Mucosa of descending colon (tissue), 3 donors: ENCODE measurements at regions not wholly inside any gene's neighbourhood (a gene's known extent, or its start where the extent isn't known, plus 50 kb on each side); places are given as distances from the start of the nearest gene placed in this dataset.

Experiments used
- ATAC-seq: fragments of 200-7000 bp; cut with Tn5 transposase; one replicate; pipeline ENCODE4 v1.9.1; 2020; ENCODE audit warnings: mild to moderate bottlenecking, moderate library complexity
- DNase-seq, 3 donors: peaks; one replicate each; pipeline ENCODE4 v3.0.0-alpha.2; 2020
- H3K36me3 ChIP-seq: fragments of 200-600 bp; one replicate; pipeline ENCODE4 v1.8.0; 2021; ENCODE audit warnings: low read depth, mild to moderate bottlenecking
- H3K4me1 ChIP-seq: fragments of 200-600 bp; one replicate; pipeline ENCODE4 v1.8.0; 2021; ENCODE audit warnings: low read depth, mild to moderate bottlenecking
- H3K4me3 ChIP-seq: fragments of 200-600 bp; one replicate; pipeline ENCODE4 v1.8.0; 2021; ENCODE audit warnings: mild to moderate bottlenecking
- H3K9me3 ChIP-seq: fragments of 200-600 bp; one replicate; pipeline ENCODE4 v1.8.0; 2021; ENCODE audit warnings: mild to moderate bottlenecking
- intact Hi-C, 2 donors: fragments of 100-400 bp; cut with DNase I in 1 of 2; cut with micrococcal nuclease in 1 of 2; formaldehyde crosslinking; loops; one replicate each; pipeline versions ENCODE4 v1.11.0 to v1.11.1; 2022; cut with DNase I, micrococcal nuclease
- TF ChIP-seq, protein P1 (sequence below): fragments of 200-600 bp; IDR thresholded peaks from one replicate; pipeline ENCODE4 v1.8.0; 2022; ENCODE audit warnings: antibody characterized with exemption, mild to moderate bottlenecking
- donor health status: DM: no; HTN: no; CAD: no; lungs with moderate emphysema.
- donor health status: DM: no; HTN: no; CAD: no.
- donor health status: DM: no; HTN: yes; CAD: no.

DNA sequence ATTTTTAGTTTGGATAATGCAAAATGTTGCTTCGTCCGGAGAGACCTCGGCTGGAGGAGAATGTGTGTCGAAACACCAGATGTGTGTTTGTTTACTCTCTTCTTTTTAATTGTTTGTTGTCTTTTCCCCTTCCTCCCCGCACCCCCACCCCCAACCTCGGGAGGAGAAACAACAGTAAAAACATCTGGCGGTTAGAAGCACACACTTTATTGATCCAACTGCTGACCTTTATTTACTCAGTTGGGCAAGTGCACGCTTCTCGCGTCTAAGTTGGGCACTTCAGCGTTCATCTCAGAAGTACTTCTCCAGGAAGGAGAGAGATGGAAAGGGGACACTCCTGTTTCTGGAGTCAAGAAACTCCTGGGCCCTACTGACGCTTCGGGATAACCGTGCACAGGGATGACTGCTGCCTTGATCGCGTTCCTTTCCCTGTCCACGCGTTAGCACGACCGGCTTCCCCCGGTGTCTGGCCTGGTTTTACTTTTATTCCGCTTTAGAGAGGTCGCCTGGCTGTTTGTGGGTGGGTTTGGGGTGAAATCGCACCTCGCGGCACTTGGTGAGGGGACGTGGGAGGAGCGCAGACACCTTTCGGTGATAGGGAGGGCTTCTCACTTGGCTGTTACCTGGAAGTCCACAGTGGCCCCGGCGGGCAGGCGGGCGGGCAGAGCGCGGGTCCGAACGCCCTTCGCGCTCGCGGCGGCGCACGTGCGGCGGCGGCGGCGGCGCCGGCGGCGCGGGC lies 168.3 kb upstream of the PPP1R3A start:
- Histone ChIP-seq H3K4me3 (peak overlapping the region; percentile 42), H3K9me3 (no peaks in the 10 kb centered on the region), H3K4me1 (peaks cover 13% of the 10 kb centered on the region), H3K36me3 (no peaks in the 10 kb centered on the region)
- DNase-seq: peak; percentile 53 to 64 (median 61)
- TF ChIP-seq, protein P1, sequence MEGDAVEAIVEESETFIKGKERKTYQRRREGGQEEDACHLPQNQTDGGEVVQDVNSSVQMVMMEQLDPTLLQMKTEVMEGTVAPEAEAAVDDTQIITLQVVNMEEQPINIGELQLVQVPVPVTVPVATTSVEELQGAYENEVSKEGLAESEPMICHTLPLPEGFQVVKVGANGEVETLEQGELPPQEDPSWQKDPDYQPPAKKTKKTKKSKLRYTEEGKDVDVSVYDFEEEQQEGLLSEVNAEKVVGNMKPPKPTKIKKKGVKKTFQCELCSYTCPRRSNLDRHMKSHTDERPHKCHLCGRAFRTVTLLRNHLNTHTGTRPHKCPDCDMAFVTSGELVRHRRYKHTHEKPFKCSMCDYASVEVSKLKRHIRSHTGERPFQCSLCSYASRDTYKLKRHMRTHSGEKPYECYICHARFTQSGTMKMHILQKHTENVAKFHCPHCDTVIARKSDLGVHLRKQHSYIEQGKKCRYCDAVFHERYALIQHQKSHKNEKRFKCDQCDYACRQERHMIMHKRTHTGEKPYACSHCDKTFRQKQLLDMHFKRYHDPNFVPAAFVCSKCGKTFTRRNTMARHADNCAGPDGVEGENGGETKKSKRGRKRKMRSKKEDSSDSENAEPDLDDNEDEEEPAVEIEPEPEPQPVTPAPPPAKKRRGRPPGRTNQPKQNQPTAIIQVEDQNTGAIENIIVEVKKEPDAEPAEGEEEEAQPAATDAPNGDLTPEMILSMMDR: no peak
- intact Hi-C loops: loop anchor here (5.0 to 10.0 kb wide), 2 partner anchors 330 to 578 kb away; no protein-coding TSS in a partner anchor
- ATAC-seq: peak; percentile 15

- TF ChIP-seq, protein P1: no peak
- Histone ChIP-seq H3K9me3 (no peaks in the 10 kb centered on the region), H3K4me3 (peak overlapping the region; percentile 42), H3K4me1 (peaks cover 14% of the 10 kb centered on the region), H3K36me3 (no peaks in the 10 kb centered on the region)
- intact Hi-C loops: loop anchor here (5.0 to 10.0 kb wide), 2 partner anchors 331 to 578 kb away; no protein-coding TSS in a partner anchor
- DNase-seq (peak; percentile 54 to 76 (median 71)), ATAC-seq (peak; percentile 30)
Observed at GRCh38 chr7:114086537-114086913, 167.7 kb upstream of the PPP1R3A start.

DNA sequence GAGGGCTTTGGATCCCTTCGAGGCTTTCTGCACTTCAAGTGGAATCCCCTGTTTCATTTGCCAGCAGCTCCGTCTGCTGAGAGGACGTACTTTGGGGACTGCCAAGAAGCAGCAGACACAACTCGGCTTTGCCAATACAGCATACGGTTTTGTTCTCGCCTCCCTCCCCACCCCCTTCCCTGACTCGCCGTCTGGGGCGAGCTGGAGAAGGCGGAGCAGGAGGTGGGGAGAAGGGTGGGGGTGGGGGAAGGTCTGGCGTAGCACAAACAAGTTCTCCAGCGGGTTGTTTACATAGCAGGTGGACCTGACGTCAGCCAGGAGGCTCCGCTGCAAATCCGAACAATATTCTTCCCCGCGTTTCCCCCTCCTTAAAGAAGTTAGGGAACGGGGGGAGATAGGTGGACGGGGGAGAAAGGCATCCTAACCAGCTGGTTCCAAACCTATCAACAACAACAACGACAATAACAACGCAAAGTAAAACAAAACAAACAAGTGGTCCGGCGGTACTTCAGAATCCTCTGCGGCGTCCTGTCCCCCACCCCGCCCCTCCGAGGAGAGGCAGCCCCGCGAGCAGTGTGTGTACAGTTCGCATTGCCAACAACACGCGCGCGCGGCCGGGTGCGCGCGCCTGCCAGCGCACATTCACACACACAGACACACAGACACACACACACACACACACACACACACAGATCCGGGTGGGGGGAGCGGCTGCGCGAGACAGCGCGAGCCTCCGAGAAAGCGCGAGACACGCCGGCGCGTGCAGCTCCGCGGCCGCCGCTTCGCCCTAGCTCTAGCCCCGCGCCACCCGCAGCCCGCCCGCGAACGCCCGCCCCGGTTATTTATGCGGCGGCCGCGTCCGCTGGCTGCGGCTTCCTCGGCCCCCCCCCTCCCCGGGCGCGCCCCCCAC lies 167.0 kb upstream of the PPP1R3A start:
- H3K9me3 ChIP-seq: no peaks in the 10 kb centered on the region
- H3K4me3 ChIP-seq: peak overlapping the region; percentile 42
- DNase-seq (peak; percentile 88 to 92 (median 89)), ATAC-seq (peak; percentile 77)
- TF ChIP-seq, protein P1: no peak
- intact Hi-C loops: loop anchor here (5.0 to 10.0 kb wide), 2 partner anchors 331 to 579 kb away; no protein-coding TSS in a partner anchor
- H3K36me3 ChIP-seq: no peaks in the 10 kb centered on the region
- peaks cover 14% of the 10 kb centered on the region for H3K4me1 ChIP-seq

DNA sequence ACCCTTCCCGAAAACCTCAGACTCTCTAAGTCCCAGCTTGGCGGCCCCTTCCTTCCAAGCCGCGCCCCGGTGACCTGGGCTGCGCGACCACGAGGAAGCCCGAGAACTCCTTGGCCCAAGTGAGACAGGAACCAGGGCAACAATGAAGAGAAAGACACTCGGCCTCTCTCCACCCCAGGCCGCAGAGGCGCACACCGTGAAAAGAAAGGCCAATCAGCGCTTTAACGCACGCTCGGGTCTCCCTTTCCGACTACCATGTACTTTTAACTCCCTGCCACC lies 166.4 kb upstream of the PPP1R3A start:
- peaks cover 14% of the 10 kb centered on the region for H3K4me1 ChIP-seq
- intact Hi-C loops: loop anchor here (5.0 to 10.0 kb wide), 2 partner anchors 332 to 580 kb away; no protein-coding TSS in a partner anchor
- TF ChIP-seq, protein P1: no peak

GRCh38 chr7:114084472-114085312 lies 165.9 kb upstream of the PPP1R3A start:
- intact Hi-C loops: loop anchor here (5.0 to 10.0 kb wide), 2 partner anchors 333 to 580 kb away; no protein-coding TSS in a partner anchor
- H3K36me3 ChIP-seq: no peaks in the 10 kb centered on the region
- TF ChIP-seq, protein P1: no peak
- DNase-seq (peak; percentile 73 to 76 (median 74)), ATAC-seq (peak; percentile 41)
- H3K9me3 ChIP-seq: no peaks in the 10 kb centered on the region
- no peak overlapping the region for H3K4me3 ChIP-seq
- H3K4me1 ChIP-seq: peaks cover 14% of the 10 kb centered on the region

More for the DNA sequence above, 166.4 kb upstream of the PPP1R3A start:
- ATAC-seq (peak; percentile 4), DNase-seq (no peak)
- H3K36me3 ChIP-seq: no peaks in the 10 kb centered on the region
- no peaks in the 10 kb centered on the region for H3K9me3 ChIP-seq
- no peak overlapping the region for H3K4me3 ChIP-seq
